GM19351 (cell line): ENCODE measurements at regions not wholly inside any gene's neighbourhood (a gene's known extent, or its start where the extent isn't known, plus 50 kb on each side); places are given as distances from the start of the nearest gene placed in this dataset.
"Not testable (repeated sequence)": the region's sequence is repeated elsewhere in the genome, so short reads cannot be mapped to it uniquely, and the experiment has no call there.

ENCODE experiments used
- ATAC-seq: cut with Tn5 transposase; IDR thresholded peaks from one replicate; pipeline ENCODE4 v1.9.1; 2021; ENCODE audit warnings: mild to moderate bottlenecking, moderate library complexity; ENCODE audit not compliant: unreplicated experiment

- no peak for ATAC-seq
Observed at GRCh38 chr9:118689280-118689679, 680.0 kb downstream of the BRINP1 start.

DNA sequence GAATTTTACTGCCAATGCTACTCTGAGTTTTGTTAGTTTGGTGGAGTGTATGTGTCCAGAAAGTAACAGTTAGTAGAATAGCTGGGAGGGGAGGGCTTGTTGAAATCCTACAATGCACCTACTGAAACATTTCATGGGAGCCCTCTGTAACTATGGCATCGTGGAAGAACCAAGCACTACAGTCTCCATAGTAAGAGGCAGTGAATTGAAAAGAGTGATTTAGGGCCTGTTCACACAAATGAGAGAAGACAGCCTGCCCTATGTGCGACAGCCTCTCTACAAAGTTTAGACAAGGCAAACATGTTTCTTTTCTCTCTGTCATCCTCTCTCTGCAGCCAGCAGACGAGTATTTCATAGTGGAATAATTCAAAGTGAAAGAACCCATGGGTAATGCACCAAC lies 676.6 kb downstream of the BRINP1 start:
- no peak for ATAC-seq

DNA sequence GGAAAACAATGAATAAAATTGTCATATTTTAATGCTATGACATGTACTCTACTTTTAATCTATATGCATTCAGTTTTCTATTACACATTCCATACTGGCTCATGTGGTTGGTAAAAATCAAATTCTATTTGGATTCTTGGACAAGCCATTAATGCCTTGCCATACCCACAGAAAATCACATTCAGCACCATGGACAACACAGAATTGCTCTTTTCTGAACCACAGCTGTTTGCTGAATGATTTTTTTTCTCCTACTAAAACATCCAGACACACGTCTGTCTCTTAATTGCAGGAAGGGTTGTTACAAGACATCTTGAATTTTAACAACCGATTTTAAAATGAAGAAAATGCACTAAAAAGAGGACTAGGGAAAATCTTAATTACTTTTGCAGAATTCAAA lies 675.6 kb downstream of the BRINP1 start:
- ATAC-seq = no peak

DNA sequence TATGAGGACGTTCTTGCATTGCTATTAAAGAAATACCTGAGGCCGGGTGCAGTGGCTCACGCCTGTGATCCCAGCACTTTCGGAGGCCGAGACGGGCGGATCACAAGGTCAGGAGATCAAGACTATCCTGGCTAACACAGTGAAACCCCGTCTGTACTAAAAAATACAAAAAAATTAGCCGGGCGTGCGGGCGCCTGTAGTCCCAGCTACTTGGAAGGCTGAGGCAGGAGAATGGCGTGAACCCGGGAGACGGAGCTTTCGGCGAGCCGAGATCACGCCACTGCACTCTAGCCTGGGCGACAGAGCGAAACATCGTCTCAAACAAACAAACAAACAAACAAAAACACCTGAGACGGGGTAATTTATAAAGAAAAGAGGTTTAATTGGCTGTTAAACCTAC lies 674.0 kb downstream of the BRINP1 start:
- not testable (repeated sequence) for ATAC-seq

GRCh38 chr9:118701985-118702384 lies 667.2 kb downstream of the BRINP1 start:
- ATAC-seq = no peak

DNA sequence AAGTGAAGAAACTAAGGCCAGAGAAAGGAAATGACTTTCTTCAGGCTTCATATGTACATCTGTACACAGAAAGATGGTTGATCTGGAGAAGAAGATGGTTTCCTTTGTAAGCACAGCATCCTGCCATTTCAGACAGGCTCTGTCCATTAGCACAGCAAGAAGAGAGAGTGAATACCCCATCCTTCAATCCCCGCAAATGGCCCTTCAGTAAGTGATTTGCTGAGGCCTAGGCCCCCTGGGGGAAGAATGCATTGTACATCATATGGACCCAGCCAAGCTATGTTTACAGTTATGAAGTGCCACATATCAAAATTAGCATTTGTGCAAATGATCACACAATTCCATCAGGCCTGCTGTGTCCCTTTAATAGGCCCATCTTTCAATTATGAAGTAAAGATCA lies 657.4 kb downstream of the BRINP1 start:
- no peak for ATAC-seq

- no peak for ATAC-seq
Observed at GRCh38 chr9:118721276-118721675, 648.0 kb downstream of the BRINP1 start.

- no peak for ATAC-seq
Observed at GRCh38 chr9:118721923-118722322, 647.3 kb downstream of the BRINP1 start.

GRCh38 chr9:118729981-118730380 lies 639.3 kb downstream of the BRINP1 start:
- ATAC-seq = no peak

- no peak for ATAC-seq
Observed at GRCh38 chr9:118732998-118733397, 636.2 kb downstream of the BRINP1 start.

GRCh38 chr9:118734696-118735095 lies 634.5 kb downstream of the BRINP1 start:
- no peak for ATAC-seq

GRCh38 chr9:118736406-118736805 lies 632.8 kb downstream of the BRINP1 start:
- ATAC-seq = no peak

DNA sequence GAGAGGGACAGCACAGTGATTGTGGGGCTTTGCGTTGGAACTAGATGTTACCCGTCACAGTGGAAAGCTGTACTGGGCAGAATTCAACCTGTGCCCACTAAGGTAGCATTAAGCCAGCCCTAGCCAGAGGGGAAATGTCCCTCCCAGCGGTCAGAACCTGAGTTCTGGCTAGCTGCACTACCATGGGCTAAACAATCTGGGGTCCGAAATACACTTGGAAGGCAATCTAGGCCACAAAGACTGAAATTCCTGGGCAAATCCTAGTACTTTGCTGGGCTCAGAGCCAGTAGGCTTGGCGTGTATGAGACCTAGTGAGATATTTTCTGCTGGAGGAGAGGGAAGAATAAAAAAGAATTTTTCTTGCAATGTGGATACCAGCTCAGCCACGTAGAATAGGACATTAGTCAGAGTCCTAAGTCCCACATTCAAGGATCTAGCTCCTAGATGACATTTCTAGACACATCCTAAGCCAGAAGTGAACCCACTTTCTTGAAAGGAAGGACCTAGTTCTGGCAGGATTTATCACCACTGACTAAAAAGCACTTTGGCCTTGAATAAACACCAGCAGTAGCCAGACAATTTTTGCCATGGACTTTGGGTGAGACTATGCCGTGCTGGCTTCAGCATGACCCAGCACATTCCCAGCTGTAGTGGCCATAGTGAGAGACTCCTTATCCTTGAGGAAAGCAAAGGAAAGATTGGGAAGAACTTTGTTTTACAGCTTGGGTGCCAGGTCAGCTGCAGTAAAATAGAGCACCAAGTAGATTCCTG lies 618.0 kb downstream of the BRINP1 start:
- no peak for ATAC-seq

DNA sequence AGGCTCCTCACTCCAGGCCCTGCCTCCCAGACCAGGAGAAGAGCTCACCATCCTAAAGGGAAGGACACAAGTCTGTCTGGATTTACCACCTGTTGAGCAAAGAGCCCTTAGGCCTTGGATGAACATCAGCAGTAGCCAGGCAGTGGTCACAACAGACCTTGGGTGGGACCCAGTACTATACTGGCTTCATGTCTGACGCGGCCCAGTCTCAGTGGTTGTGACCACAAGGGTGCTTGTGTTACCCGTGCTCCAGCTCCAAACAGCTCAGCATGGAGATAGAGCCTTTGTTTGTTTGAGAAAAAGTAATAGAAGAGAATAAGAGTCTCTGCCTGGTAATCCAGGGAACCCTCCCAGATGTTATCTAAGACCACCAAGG lies 617.4 kb downstream of the BRINP1 start:
- no peak for ATAC-seq

DNA sequence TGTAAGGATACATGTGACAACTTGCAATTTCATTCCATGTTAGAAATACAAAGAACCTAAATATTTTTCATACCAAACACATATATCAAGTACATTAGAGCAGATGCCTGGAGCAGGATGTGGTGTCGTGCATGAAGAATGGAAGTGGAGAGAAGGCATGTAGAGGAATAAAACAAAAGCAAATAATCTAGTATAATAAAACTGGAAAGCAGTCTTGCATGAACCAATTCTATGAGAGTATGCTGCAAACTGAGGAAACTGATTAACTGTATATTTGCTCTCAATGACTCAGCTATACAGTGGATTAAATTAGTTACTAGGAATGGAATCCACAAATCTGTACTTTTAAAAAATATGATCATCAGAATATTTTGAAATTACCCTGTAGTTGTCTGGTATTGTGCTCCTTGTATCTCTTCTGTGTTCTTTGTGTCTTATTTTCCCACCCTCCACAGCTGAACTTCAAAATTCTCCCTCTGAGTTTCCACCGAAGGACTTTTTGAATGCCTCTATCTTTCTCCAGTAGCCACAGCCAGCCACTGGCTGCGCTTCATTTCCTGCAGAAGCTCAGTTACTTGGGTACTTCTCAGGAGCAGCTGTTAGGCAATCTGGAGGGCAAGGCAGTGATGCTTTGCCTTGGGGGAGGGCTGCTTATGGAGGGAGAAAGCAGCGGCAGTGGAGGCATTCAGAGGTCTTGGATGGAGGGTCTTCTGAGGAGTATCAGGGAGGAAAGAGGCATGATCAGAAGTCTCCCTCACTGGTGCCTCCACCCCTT lies 608.0 kb downstream of the BRINP1 start:
- ATAC-seq = no peak

DNA sequence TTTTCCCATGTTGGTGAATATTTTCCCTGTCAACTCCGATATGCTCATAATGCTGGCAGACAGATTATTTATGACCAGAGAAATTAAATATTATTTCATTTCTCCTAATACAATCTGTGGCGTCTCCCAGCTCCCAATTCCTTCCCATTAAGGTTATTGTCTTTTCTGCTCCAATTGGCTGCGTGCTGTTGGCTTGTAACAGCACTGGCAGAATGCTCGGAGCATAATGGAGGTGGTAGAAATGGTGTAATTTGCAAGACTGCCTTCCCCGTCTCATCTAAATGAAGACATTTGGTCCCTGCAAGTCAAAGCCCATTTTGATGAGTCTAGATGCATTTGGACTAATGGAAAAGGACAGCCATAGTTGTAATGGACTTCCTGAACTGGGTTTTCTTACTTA lies 601.7 kb downstream of the BRINP1 start:
- ATAC-seq = no peak

GRCh38 chr9:118782790-118783463 lies 586.3 kb downstream of the BRINP1 start:
- ATAC-seq = no peak

DNA sequence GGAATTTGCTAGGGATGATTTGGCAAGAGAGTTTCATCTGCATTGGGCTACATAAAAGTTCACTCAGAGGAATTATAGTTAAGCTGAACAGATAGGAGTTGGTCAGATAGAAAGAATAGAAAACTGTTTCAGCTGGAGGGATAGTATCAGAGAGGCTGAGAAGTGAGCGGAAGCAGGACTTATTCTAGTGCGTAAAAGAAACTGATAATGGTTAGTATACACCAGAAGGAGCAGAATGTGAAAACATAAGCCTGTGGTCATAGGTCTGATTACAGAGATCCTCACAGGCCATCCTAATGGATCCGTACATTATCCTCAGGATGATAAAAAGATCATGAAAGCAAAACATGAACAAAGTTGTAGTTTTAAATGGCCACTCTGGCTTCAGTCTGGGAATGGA lies 585.2 kb downstream of the BRINP1 start:
- ATAC-seq = no peak

GRCh38 chr9:118785456-118785855 lies 583.8 kb downstream of the BRINP1 start:
- ATAC-seq = no peak

DNA sequence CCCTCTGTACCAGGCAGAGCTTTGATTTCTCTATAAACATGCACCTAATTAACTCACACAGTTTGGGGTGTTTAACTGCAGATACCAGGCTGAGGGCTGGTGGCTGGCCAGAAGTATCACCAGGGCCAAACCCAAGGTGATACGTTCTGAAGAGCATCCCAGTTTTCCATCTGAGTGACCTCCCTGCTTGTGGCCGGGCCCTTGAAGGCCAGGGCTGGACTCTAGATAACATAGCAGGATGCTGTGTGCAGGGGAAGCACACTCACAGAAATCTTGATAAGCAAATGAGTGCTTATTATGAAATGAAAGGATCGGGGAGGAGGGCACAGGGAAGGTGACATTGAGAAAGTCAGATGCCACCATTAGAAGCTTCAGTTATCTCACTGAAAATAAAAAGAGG lies 582.4 kb downstream of the BRINP1 start:
- no peak for ATAC-seq

DNA sequence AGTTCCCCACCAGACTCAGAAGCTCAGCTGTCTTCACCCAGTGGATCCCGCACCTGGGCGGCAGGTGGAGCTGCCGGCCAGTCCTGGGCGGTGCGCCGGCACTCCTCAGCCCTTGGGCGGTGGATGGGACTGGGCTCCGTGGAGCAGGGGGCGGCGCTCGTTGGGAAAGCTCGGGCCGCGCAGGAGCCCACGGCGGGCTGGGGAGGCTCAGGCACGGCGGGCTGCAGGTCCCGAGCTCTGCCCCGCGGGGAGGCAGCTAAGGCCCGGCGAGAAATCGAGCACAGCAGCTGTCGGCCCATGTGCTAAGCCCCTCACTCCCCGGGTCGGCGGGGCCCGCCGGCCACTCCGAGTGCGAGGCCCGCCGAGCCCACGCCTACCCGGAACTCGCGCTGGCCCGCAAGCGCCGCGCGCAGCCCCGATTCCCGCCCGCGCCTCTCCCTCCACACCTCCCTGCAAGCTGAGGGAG lies 560.0 kb downstream of the BRINP1 start:
- no peak for ATAC-seq

DNA sequence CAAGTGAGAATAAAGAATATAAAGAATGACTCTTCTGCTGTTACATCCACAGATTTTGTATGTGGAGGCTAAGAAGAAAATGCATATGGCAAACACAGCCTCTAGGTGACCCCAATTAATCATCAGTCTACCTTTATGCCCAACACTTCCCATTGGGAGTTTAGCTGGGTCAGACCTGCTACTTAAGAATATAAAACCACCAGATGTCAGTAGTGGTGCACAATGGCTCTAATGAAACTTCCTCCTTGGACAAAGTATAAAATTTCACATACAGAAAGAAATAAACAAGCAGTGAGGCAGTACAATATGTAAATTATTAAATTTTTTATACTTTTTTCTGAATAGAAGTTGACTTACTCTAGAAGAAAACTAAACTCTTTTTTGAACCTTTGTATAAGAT lies 539.9 kb downstream of the BRINP1 start:
- ATAC-seq = no peak
